ENCODE measurements at regions not wholly inside any gene's neighbourhood (a gene's known extent, or its start where the extent isn't known, plus 50 kb on each side); places are given as distances from the start of the nearest gene placed in this dataset.

- no peaks in the 10 kb centered on the region for H3K9me2 ChIP-seq (ENCODE audit: insufficient read depth)
- DNase-seq (ENCODE audit: low spot score): no peak
- H3K4me1 ChIP-seq (ENCODE audit: insufficient read depth): no peaks in the 10 kb centered on the region
- no peaks in the 10 kb centered on the region for H3K36me3 ChIP-seq (ENCODE audit: insufficient read depth)
- H4K20me1 ChIP-seq (replicated peaks; ENCODE audit: insufficient read depth): no peaks in the 10 kb centered on the region
- H2AFZ ChIP-seq: peak overlapping the region; percentile 43; the same call in 1 of the 2 replicates
- H3K36me3 Mint-ChIP-seq (ENCODE audit: low read depth): peaks cover 4% of the 10 kb centered on the region; the same call in 1 of the 3 replicates
- no peak overlapping the region for H3K4me3 Mint-ChIP-seq
- H3K27me3 ChIP-seq (ENCODE audit: insufficient read depth): no peaks in the 10 kb centered on the region
- no peak for TF ChIP-seq ZNF331 (CRISPR knock-in tag; IDR thresholded peaks at IDR 0.05; ENCODE audit: low read depth)
- no peak for TF ChIP-seq JUNB (IDR thresholded peaks at IDR 0.05; ENCODE audit: unreplicated experiment)
- TF ChIP-seq EZH2phosphoT487 (IDR thresholded peaks at IDR 0.05; ENCODE audit: unreplicated experiment): no peak
- TF ChIP-seq STAT1 (IDR thresholded peaks at IDR 0.05; ENCODE audit: unreplicated experiment): no peak
- no peak for TF ChIP-seq CTCF (conservative IDR thresholded peaks at IDR 0.05; ENCODE audit: low read depth in 2 of 2)
- no peak for TF ChIP-seq POLR2AphosphoS5 (IDR thresholded peaks at IDR 0.05; ENCODE audit: low read depth)
- no peak for TF ChIP-seq EZH2 (IDR thresholded peaks at IDR 0.05; ENCODE audit: low read depth, unreplicated experiment)
- no peak for TF ChIP-seq ETS1 (IDR thresholded peaks at IDR 0.05)
- TF ChIP-seq ZNF462 (CRISPR knock-in tag; IDR thresholded peaks at IDR 0.05): no peak
- no peaks in the 10 kb centered on the region for H3K79me2 ChIP-seq (replicated peaks; ENCODE audit: insufficient read depth)
- peaks cover 10% of the 10 kb centered on the region for H3K9me3 Mint-ChIP-seq
- peak overlapping the region; percentile 34; the same call in 1 of the 2 replicates for H3K27ac Mint-ChIP-seq
- H3F3A ChIP-seq (replicated peaks; ENCODE audit: low read depth): no peaks in the 10 kb centered on the region
- peaks cover 3% of the 10 kb centered on the region; the same call in 1 of the 3 replicates for H3K4me1 Mint-ChIP-seq
- no peak for ATAC-seq
- H3K27me3 Mint-ChIP-seq (ENCODE audit: insufficient read depth, low read depth, poor library complexity): peaks cover 1% of the 10 kb centered on the region
- no peak overlapping the region for H3K27ac ChIP-seq (ENCODE audit: low read depth)
- H3K4me3 ChIP-seq: no peak overlapping the region
- H3K4me2 ChIP-seq: no peak overlapping the region
Observed at GRCh38 chr5:162529886-162530285, 462.3 kb downstream of the GABRG2 start.

Data from GM23338 (cell line).